ENCODE measurements at regions not wholly inside any gene's neighbourhood (a gene's known extent, or its start where the extent isn't known, plus 50 kb on each side); places are given as distances from the start of the nearest gene placed in this dataset.

- DNase-seq: peak; percentile 29
Observed at GRCh38 chr4:138078751-138079520, 163.2 kb downstream of the SLC7A11 start.

DNA sequence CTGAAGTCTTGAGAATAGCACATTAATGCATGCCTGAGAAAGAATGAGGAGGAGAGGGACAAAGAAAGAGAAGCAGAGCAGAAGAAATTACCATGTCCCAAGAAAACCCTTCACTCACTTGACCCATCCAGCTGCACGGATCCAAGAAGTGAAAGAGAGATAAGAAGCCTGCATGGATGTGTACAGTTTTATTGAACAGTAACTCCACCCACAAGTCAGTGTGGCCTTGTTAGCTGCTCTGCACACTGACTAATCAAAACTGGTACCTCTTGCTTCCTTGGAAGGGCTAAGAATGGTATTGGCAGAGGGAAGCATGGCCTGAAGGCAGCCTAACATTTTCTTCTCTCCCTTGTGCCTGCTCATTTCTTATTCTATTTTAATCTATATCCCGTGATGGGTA is 163.9 kb downstream of the SLC7A11 start:
- no peak for DNase-seq

- no peak for DNase-seq
Observed at GRCh38 chr4:138076561-138076960, 165.6 kb downstream of the SLC7A11 start.

DNA sequence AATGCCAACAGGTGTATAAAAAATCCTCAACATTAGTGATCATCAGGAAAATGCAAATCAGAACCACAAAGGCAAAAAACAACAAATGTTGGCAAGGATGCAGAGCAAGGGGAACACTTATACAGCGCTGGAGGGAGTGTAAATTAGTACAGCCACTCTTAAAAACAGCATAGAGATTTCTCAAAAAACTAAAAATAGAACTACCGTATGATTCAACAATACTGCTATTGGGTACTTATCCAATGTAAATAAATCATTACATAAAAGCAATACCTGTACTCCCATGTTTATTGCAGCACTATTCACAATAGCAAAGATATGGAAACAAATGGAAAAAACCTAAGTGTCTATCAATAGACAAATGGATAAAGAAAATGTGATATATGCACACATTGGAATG is 171.3 kb downstream of the SLC7A11 start:
- DNase-seq: no peak

- no peak for DNase-seq
Observed at GRCh38 chr4:138063581-138063980, 178.6 kb downstream of the SLC7A11 start.

DNA sequence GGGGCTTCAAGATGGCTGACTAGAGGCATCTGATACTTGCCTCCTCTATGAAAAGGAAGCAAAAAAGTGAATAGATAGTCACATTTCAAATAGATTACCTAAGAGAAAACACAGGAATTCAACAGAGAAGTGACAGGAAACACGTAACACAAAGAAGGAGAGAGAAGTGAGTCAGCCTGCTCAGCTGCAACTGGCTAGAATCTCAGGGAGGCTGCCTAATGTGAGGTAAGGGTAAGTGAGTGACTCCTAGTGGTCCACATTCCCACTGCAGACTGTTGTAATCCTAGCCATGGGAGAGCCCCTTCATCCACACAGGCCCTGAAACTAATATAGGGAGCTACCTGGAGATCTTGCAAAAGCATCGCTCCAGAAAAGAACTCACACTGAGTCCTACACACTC is 179.2 kb downstream of the SLC7A11 start:
- peak; percentile 59 for DNase-seq

- DNase-seq: no peak
Observed at GRCh38 chr4:138056541-138056940, 185.6 kb downstream of the SLC7A11 start.

- DNase-seq: peak; percentile 44
Observed at GRCh38 chr4:138055890-138056289, 186.3 kb downstream of the SLC7A11 start.

- DNase-seq: peak; percentile 93
Observed at GRCh38 chr4:138053641-138054301, 188.4 kb downstream of the SLC7A11 start.

- DNase-seq: no peak
Observed at GRCh38 chr4:138052806-138053632, 189.1 kb downstream of the SLC7A11 start.

DNA sequence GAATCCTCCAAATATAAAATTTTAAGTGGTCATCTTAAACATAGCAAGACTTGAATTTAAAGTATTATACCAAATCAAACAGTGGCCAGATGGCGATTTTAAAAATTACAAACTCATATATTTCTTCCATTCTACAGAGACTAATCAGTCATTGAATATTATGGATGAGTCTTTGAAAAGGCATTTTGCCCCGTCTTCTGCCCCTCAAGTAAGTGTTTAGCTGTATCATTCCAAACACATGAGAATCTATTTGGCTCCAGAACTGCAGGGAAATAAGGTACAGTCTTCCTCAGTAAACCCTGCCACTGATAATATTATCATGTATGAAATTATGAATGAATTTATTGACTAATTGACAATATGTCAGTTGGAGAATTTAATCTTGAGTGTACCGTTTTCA is 191.0 kb downstream of the SLC7A11 start:
- peak; percentile 72 for DNase-seq

GRCh38 chr4:138050601-138051000 is 191.5 kb downstream of the SLC7A11 start:
- DNase-seq: no peak

DNA sequence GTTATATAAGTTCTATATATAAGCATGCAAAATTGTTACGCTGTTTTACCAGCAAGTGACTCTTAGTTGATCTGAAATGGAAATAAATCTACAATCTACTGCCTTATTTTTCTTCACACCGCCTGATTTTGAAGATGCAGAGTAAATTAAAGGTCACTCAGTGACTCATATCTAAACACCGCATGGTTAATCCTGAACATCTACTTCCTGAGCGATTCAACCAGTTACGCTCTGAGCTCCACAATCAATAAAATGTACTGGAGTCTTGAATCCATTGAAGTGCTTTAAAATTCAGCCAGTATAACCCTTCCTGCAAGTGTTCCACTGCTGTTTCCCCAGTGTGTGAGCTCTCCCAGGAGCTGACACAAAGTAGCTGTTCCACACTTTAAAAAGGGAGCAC is 192.8 kb downstream of the SLC7A11 start:
- no peak for DNase-seq

DNA sequence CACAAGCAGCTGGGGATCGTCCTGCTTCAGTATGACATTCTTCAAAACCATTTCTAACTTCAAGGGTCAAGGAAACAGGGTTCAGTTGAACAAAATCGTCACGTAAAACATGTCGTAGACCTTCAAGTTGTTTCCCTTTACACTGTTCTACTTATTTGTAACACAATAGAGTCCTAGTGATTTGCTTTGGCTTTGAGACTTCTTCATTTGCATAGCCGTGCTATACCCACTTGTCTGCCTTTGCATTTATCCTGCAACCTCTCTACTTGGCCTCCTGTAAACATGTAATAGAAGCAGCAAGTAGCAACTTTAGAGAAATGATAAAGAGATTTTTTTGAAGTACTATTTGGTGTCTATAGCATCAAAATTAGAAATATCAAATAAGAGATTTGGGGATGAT is 194.9 kb downstream of the SLC7A11 start:
- no peak for DNase-seq

GRCh38 chr4:138045036-138045435 is 197.1 kb downstream of the SLC7A11 start:
- no peak for DNase-seq

DNA sequence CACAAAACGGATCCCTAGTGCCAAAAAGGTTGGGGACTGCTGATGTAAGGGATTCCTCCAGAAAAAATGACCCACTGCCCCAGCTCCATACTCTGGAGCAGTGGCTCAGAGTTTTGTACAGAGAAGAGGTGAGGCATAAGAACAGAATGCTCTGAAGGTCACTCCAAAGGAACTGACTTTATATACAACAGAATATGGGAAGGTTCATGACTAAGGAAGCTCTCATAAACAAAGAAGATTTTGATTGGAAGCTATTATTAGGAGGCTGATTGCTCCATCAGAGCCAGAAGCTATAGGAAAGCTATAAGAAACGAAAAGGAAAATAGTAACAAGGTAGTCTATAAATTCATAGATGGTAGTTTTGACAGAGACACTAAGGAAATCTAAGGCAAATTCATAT is 203.1 kb downstream of the SLC7A11 start:
- no peak for DNase-seq

GRCh38 chr4:138037696-138038095 is 204.5 kb downstream of the SLC7A11 start:
- peak; percentile 71 for DNase-seq

DNA sequence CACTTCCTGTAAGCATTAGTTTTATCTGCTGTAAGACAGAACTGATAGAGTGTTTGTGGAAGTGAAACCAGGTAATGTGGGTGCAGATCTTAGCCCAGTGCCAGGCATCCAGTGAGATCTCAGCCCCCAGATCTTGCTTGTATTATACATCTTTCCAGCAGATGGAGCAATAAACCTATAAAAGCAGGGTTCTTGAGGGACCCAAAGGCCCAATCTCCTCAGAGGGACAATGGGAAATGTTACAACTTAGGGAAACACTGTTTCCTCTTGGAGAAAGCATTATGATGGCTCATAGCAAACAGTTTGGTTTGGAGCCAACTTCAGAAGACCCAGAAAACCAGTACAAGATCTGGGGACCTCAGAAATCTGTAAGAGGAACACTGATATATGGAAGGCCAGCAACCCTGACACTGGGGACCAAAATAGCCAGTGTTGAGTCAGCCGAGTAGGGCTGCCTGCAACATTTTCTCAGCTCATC is 206.3 kb downstream of the SLC7A11 start:
- peak; percentile 77 for DNase-seq

GRCh38 chr4:138034871-138035270 is 207.3 kb downstream of the SLC7A11 start:
- DNase-seq: peak; percentile 73

DNA sequence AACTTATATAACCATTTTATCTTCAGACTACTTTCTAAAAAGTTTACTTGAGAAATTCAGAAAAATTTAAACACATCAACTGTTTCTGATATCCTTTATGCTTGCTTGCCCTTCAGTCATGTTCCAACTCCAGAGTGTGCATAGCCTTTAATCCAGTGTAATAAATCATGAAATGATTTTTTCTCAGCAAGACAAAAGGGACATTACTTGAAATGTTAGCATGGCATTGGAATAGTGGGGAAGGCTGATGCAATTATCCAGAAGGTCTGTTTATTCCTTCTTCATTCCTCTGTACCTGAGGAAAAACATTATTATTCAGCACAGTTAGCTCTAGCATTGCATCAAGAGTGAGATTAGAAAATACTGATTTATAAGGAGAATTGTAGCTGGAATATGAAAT is 209.9 kb downstream of the SLC7A11 start:
- DNase-seq: no peak

GRCh38 chr4:138030375-138030774 is 211.8 kb downstream of the SLC7A11 start:
- DNase-seq: no peak

DNA sequence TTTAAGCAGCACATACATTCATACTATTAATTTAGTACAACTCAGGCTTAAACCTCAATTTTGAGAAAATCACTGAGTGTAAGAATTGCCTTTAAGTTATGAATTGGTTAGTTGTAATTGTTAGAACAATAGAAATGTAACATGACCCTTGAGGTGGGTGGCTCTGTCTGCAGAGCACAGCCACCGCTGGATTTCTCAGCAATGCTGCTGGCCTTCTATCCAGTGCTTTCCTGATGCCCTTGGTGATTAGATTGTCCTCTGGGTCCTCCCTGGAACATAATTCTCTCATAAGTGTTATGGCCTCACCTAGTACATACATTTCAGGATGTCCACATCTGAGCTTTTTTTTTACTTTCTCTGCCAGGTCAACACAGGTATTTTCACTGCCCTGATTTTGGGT is 213.2 kb downstream of the SLC7A11 start:
- no peak for DNase-seq

DNA sequence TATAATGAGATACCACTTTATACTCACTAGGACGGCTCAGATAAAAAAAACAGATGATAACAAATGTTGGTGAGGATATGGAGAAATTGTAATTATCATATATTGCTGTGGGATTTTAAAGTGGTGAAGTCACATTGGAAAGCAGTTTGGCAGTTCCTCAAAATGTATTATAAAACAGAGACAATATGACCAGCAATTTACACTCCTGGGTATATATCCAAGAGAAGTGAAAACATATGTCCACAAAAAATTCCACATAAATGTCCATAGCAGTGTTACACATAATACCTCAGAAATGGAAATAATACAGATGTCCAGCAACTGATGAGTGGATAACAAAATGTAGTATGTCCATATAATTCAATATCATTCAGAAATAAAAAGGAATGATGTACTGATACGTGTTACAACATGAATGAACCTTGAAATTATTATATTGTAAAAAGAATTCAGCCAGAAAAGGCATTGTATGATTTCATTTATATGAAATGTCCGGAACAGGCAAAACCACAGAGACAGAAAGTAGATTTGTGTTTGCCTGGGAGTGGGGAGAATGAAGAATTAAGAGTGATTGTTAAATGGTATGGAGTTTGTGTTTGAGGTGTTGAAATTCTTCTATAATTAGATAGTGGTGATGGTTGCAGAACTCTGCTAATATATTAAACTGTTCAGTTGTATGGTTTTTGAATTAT is 220.9 kb downstream of the SLC7A11 start:
- DNase-seq: peak; percentile 81

Measured in fibroblast of skin of abdomen (primary cell).